Neural progenitor cell (in vitro differentiated cells): ENCODE measurements at regions not wholly inside any gene's neighbourhood (a gene's known extent, or its start where the extent isn't known, plus 50 kb on each side); places are given as distances from the start of the nearest gene placed in this dataset.

ENCODE experiments used
- DNase-seq: peaks from one replicate; pipeline ENCODE4 v3.0.0-alpha.2; 2016; ENCODE audit warnings: low spot score
- H2AFZ ChIP-seq: fragments of 200-600 bp; sonication (generic); replicated peaks from 2 replicates; pipeline ENCODE4 v1.6.1; 2016; ENCODE audit warnings: antibody characterized with exemption
- H3F3A ChIP-seq: fragments of 200-600 bp; sonication (generic); 2 replicates; pipeline ENCODE4 v1.6.1; 2016; ENCODE audit warnings: antibody characterized with exemption, low read depth
- H3K27ac ChIP-seq: fragments of 200-600 bp; sonication (generic); 2 replicates; pipeline ENCODE4 v1.5.1; 2016; ENCODE audit warnings: mild to moderate bottlenecking
- H3K27me3 ChIP-seq: fragments of 200-600 bp; sonication (generic); 2 replicates; pipeline ENCODE4 v1.6.1; 2016; ENCODE audit warnings: mild to moderate bottlenecking, moderate library complexity
- H3K36me3 ChIP-seq: fragments of 200-600 bp; sonication (generic); 2 replicates; pipeline ENCODE4 v1.5.1; 2016
- H3K4me1 ChIP-seq: fragments of 200-600 bp; sonication (generic); 2 replicates; pipeline ENCODE4 v1.6.1; 2016; ENCODE audit warnings: mixed run types
- H3K4me2 ChIP-seq: fragments of 200-600 bp; sonication (generic); 2 replicates; pipeline ENCODE4 v1.6.1; 2016
- H3K4me3 ChIP-seq: fragments of 200-600 bp; sonication (generic); 2 replicates; pipeline ENCODE4 v1.5.1; 2016
- H3K79me2 ChIP-seq: fragments of 200-600 bp; sonication (generic); 2 replicates; pipeline ENCODE4 v1.6.1; 2016; ENCODE audit warnings: low read depth
- H3K9ac ChIP-seq: fragments of 200-600 bp; sonication (generic); 2 replicates; pipeline ENCODE4 v1.6.1; 2016
- H3K9me3 ChIP-seq: fragments of 200-600 bp; sonication (generic); 2 replicates; pipeline ENCODE4 v1.5.1; 2016; ENCODE audit warnings: low read depth
- H4K20me1 ChIP-seq: fragments of 200-600 bp; sonication (generic); 2 replicates; pipeline ENCODE4 v1.6.1; 2016; ENCODE audit warnings: low read depth
- H3K27ac Mint-ChIP-seq: 3 replicates; pipeline ENCODE4 v1.8.0; 2021; ENCODE audit warnings: mixed read lengths
- H3K27me3 Mint-ChIP-seq: 2 replicates; pipeline ENCODE4 v1.8.0; 2022; ENCODE audit warnings: low read depth, mild to moderate bottlenecking, inconsistent platforms, moderate library complexity, mixed read lengths; ENCODE audit not compliant: insufficient read depth
- H3K36me3 Mint-ChIP-seq: 3 replicates; pipeline ENCODE4 v1.8.0; 2021; ENCODE audit warnings: mixed read lengths
- H3K4me1 Mint-ChIP-seq: 3 replicates; pipeline ENCODE4 v1.8.0; 2021; ENCODE audit warnings: mixed read lengths
- H3K4me3 Mint-ChIP-seq: 3 replicates; pipeline ENCODE4 v1.8.0; 2021; ENCODE audit warnings: mild to moderate bottlenecking, moderate library complexity, mixed read lengths
- H3K9me3 Mint-ChIP-seq: 3 replicates; pipeline ENCODE4 v1.8.0; 2020; ENCODE audit warnings: mixed read lengths
- EZH2 ChIP-seq: fragments of 200-600 bp; sonication (generic); IDR thresholded peaks from 2 replicates; pipeline ENCODE4 v1.6.1; 2017; ENCODE audit warnings: antibody characterized with exemption, mild to moderate bottlenecking, moderate library complexity
- EZH2phosphoT487 ChIP-seq: fragments of 200-600 bp; sonication (generic); IDR thresholded peaks from 2 replicates; pipeline ENCODE4 v1.6.1; 2017; ENCODE audit warnings: antibody characterized with exemption
- TF ChIP-seq, protein P1 (sequence below): fragments of 200-600 bp; sonication (generic); IDR thresholded peaks from 2 replicates; pipeline ENCODE4 v1.5.1; 2017; ENCODE audit warnings: antibody characterized with exemption, mild to moderate bottlenecking

DNA sequence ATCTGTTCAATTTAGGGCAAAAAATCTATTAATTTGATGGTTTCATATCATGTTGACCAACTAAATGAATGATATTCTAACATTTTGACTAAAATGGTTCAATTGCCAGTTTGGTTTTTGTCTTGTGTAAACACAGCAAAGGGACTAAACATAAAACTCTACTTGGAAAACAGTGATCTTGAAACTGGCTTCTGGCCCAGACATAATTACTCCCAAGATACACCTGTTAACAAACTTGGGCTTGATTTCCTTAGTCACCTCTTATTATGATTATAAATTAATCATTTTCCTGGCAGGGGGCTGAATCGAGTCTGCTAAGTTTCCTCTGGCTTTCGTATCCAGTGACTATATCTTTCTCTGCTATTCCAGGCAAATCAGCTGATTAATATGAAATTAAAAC, 78.0 kb upstream of the OXGR1 start:
- Histone ChIP-seq H3K36me3 (no peaks in the 10 kb centered on the region), H3K4me3 (no peak overlapping the region), H3K9ac (no peak overlapping the region), H3K27me3 (no peaks in the 10 kb centered on the region), H3K4me1 (no peaks in the 10 kb centered on the region), H3K79me2 (no peaks in the 10 kb centered on the region), H4K20me1 (no peaks in the 10 kb centered on the region), H2AFZ (no peak overlapping the region), H3K9me3 (peaks cover 7% of the 10 kb centered on the region), H3F3A (no peaks in the 10 kb centered on the region), H3K27ac (no peak overlapping the region), H3K4me2 (no peak overlapping the region)
- no peaks in the 10 kb centered on the region for H3K36me3 Mint-ChIP-seq
- no peak for DNase-seq
- H3K27me3 Mint-ChIP-seq: peaks cover 5% of the 10 kb centered on the region
- H3K4me1 Mint-ChIP-seq: peaks cover 4% of the 10 kb centered on the region
- peaks cover 9% of the 10 kb centered on the region for H3K9me3 Mint-ChIP-seq
- H3K27ac Mint-ChIP-seq: no peak overlapping the region
- TF ChIP-seq, protein P1, sequence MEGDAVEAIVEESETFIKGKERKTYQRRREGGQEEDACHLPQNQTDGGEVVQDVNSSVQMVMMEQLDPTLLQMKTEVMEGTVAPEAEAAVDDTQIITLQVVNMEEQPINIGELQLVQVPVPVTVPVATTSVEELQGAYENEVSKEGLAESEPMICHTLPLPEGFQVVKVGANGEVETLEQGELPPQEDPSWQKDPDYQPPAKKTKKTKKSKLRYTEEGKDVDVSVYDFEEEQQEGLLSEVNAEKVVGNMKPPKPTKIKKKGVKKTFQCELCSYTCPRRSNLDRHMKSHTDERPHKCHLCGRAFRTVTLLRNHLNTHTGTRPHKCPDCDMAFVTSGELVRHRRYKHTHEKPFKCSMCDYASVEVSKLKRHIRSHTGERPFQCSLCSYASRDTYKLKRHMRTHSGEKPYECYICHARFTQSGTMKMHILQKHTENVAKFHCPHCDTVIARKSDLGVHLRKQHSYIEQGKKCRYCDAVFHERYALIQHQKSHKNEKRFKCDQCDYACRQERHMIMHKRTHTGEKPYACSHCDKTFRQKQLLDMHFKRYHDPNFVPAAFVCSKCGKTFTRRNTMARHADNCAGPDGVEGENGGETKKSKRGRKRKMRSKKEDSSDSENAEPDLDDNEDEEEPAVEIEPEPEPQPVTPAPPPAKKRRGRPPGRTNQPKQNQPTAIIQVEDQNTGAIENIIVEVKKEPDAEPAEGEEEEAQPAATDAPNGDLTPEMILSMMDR: no peak
- TF ChIP-seq EZH2phosphoT487 (no peak), EZH2 (no peak)
- H3K4me3 Mint-ChIP-seq: no peak overlapping the region

DNA sequence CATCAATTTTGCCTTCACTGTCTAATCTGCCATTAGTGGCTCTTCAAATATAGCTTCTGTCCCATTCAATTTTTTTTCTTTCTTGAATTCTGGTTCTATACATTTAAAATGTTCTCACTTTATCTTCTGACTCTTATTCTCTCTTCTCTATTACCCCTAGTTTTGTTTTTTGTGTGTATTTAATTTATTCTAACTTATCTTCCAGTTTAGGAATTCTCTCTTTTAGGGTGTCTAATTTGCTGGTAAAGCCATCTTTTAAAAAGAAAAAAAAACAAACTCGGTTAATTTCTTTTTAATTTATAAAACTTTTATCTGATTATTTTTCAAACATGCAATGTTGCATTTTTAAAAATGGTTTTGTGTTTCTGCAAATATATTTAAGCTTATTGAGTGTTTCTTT, 80.3 kb upstream of the OXGR1 start:
- no peak for TF ChIP-seq EZH2
- no peak for TF ChIP-seq EZH2phosphoT487
- TF ChIP-seq, protein P1: no peak
- Histone ChIP-seq H3K9ac (no peak overlapping the region), H3F3A (no peaks in the 10 kb centered on the region), H3K4me1 (no peaks in the 10 kb centered on the region), H3K27me3 (no peaks in the 10 kb centered on the region), H4K20me1 (no peaks in the 10 kb centered on the region), H3K4me2 (no peak overlapping the region), H2AFZ (no peak overlapping the region), H3K9me3 (peaks cover 7% of the 10 kb centered on the region), H3K36me3 (no peaks in the 10 kb centered on the region), H3K27ac (no peak overlapping the region), H3K4me3 (no peak overlapping the region), H3K79me2 (no peaks in the 10 kb centered on the region)
- H3K27me3 Mint-ChIP-seq: peaks cover 5% of the 10 kb centered on the region
- no peaks in the 10 kb centered on the region for H3K4me1 Mint-ChIP-seq
- no peaks in the 10 kb centered on the region for H3K36me3 Mint-ChIP-seq
- no peak overlapping the region for H3K4me3 Mint-ChIP-seq
- no peak overlapping the region for H3K27ac Mint-ChIP-seq
- peaks cover 9% of the 10 kb centered on the region for H3K9me3 Mint-ChIP-seq
- no peak for DNase-seq

DNA sequence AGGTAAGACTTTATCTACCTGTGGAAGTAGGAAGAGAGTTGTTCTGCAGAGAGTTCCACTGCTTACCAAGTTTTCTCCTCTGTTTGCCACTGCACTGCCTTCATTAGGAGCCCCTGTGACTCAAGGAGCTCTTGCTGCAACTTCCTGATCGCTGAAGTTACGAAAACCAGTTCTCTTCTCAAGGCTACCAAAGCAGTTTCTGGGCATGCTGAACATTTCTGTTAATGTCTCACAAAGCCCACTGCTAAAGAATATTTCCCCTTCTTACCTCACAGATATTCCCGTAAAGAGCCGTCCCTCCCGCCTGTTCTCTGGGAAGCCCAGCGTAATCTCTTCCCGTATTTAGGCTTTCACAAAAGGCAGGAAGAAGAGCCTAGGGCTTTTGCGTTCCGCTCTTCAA, 82.6 kb upstream of the OXGR1 start:
- Mint-ChIP-seq H3K4me3 (no peak overlapping the region), H3K9me3 (peaks cover 9% of the 10 kb centered on the region), H3K27ac (no peak overlapping the region), H3K27me3 (no peaks in the 10 kb centered on the region), H3K4me1 (no peaks in the 10 kb centered on the region), H3K36me3 (no peaks in the 10 kb centered on the region)
- no peak overlapping the region for H3K27ac ChIP-seq
- peak overlapping the region; percentile 68 for H2AFZ ChIP-seq
- no peaks in the 10 kb centered on the region for H3K4me1 ChIP-seq
- no peaks in the 10 kb centered on the region for H4K20me1 ChIP-seq
- TF ChIP-seq EZH2 (no peak), EZH2phosphoT487 (no peak)
- TF ChIP-seq, protein P1: no peak
- peaks cover 7% of the 10 kb centered on the region for H3K9me3 ChIP-seq
- peak; percentile 23 for DNase-seq
- no peak overlapping the region for H3K9ac ChIP-seq
- no peak overlapping the region for H3K4me3 ChIP-seq
- H3K79me2 ChIP-seq: no peaks in the 10 kb centered on the region
- no peaks in the 10 kb centered on the region for H3K27me3 ChIP-seq
- no peak overlapping the region for H3K4me2 ChIP-seq
- H3F3A ChIP-seq: no peaks in the 10 kb centered on the region
- H3K36me3 ChIP-seq: no peaks in the 10 kb centered on the region

DNA sequence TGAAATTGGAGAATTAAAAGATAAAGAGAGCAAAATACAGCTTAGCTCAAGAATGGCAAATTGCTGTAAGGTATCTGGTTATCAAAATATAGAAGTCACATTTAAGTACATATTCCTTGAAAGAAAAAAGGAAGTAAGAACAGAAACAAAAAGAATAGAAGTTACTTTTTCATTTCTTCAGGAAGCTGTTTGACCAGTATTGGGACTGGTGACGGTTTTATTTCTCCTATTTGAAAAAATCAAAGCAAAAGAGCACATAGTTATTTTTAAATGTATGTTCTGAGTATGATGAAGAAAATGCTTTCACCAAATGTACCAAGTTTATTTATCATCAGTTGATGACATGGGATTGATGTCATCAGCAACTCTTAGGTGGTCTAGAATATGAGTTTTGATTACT, 83.1 kb upstream of the OXGR1 start:
- no peaks in the 10 kb centered on the region for H3K79me2 ChIP-seq
- Mint-ChIP-seq H3K27ac (no peak overlapping the region), H3K4me3 (no peak overlapping the region), H3K27me3 (no peaks in the 10 kb centered on the region), H3K9me3 (peaks cover 9% of the 10 kb centered on the region), H3K36me3 (no peaks in the 10 kb centered on the region), H3K4me1 (no peaks in the 10 kb centered on the region)
- H3F3A ChIP-seq: no peaks in the 10 kb centered on the region
- H3K9me3 ChIP-seq: peaks cover 7% of the 10 kb centered on the region
- H3K27me3 ChIP-seq: no peaks in the 10 kb centered on the region
- no peak overlapping the region for H3K4me2 ChIP-seq
- no peak overlapping the region for H3K4me3 ChIP-seq
- H3K9ac ChIP-seq: no peak overlapping the region
- no peaks in the 10 kb centered on the region for H4K20me1 ChIP-seq
- TF ChIP-seq, protein P1: no peak
- TF ChIP-seq EZH2 (no peak), EZH2phosphoT487 (no peak)
- H3K27ac ChIP-seq: no peak overlapping the region
- DNase-seq: no peak
- H3K4me1 ChIP-seq: no peaks in the 10 kb centered on the region
- peak overlapping the region; percentile 68 for H2AFZ ChIP-seq
- H3K36me3 ChIP-seq: no peaks in the 10 kb centered on the region
